Right lobe of liver (tissue), 4 donors: ENCODE measurements at regions not wholly inside any gene's neighbourhood (a gene's known extent, or its start where the extent isn't known, plus 50 kb on each side); places are given as distances from the start of the nearest gene placed in this dataset.

Source experiments
- CTCF ChIP-seq, 4 donors: fragments of 200-600 bp in 3 of 4; fragments of 450-650 bp in 1 of 4; IDR thresholded peaks; one replicate each; pipeline versions ENCODE4 v1.5.1 to v1.8.0; 2016 to 2022; ENCODE audit warnings: antibody characterized with exemption in 4 of 4, mild to moderate bottlenecking in 2 of 4
- POLR2A ChIP-seq: fragments of 450-650 bp; IDR thresholded peaks from one replicate; pipeline ENCODE4 v1.6.1; 2017; ENCODE audit warnings: antibody characterized with exemption, mild to moderate bottlenecking
- donor health status: DM: no; HTN: no; CAD: no.
- donor health status: DM: no; HTN: no; CAD: no.
- donor health status: DM: no; HTN: yes; CAD: no.

- no peak for TF ChIP-seq POLR2A
- TF ChIP-seq CTCF (IDR thresholded peaks at IDR 0.05) = no peak
Measured at GRCh38 chr1:72540674-72541073, 258.3 kb upstream of the NEGR1 start.
